ENCODE measurements at regions not wholly inside any gene's neighbourhood (a gene's known extent, or its start where the extent isn't known, plus 50 kb on each side); places are given as distances from the start of the nearest gene placed in this dataset.

DNA sequence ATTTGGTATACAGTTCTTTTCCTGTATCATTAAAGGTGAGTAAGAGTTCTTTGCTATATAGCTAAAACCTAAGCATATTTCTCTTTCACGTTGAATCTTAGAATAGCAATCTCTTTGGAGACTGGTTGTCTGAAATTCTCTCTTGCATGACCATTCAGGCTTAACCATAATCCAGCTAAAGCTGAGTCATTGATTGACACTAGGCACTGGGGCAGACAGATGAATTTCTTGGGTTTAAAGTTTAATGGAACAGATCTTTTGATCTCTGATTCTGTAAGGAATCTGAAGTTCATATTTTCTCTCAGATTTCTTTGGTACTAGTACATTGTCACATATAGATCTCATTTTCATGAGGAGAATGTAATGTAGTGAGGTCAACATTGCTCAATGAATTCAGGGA lies 397.3 kb upstream of the MIR17HG start:
- TF ChIP-seq, protein P1, sequence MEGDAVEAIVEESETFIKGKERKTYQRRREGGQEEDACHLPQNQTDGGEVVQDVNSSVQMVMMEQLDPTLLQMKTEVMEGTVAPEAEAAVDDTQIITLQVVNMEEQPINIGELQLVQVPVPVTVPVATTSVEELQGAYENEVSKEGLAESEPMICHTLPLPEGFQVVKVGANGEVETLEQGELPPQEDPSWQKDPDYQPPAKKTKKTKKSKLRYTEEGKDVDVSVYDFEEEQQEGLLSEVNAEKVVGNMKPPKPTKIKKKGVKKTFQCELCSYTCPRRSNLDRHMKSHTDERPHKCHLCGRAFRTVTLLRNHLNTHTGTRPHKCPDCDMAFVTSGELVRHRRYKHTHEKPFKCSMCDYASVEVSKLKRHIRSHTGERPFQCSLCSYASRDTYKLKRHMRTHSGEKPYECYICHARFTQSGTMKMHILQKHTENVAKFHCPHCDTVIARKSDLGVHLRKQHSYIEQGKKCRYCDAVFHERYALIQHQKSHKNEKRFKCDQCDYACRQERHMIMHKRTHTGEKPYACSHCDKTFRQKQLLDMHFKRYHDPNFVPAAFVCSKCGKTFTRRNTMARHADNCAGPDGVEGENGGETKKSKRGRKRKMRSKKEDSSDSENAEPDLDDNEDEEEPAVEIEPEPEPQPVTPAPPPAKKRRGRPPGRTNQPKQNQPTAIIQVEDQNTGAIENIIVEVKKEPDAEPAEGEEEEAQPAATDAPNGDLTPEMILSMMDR (IDR thresholded peaks at IDR 0.05): no peak
- TF ChIP-seq EZH2 (IDR thresholded peaks at IDR 0.05): no peak
- no peak for TF ChIP-seq EZH2phosphoT487 (IDR thresholded peaks at IDR 0.05)

Measured in neural progenitor cell (in vitro differentiated cells).